GM15510 (cell line): ENCODE measurements at regions not wholly inside any gene's neighbourhood (a gene's known extent, or its start where the extent isn't known, plus 50 kb on each side); places are given as distances from the start of the nearest gene placed in this dataset.

Experiments
- POLR2A ChIP-seq: IDR thresholded peaks from 3 replicates; pipeline ENCODE4 v1.6.1; 2011; ENCODE audit warnings: borderline replicate concordance; ENCODE audit not compliant: insufficient read length; ENCODE audit errors: extremely low read depth

GRCh38 chr3:15969874-15970640 is 172.3 kb upstream of the ANKRD28 start:
- TF ChIP-seq POLR2A: no peak

- no peak for TF ChIP-seq POLR2A
These were observed 175.6 kb upstream of the ANKRD28 start for GRCh38 chr3:15973414-15973813.

GRCh38 chr3:15973940-15974339 is 176.2 kb upstream of the ANKRD28 start:
- no peak for TF ChIP-seq POLR2A

- TF ChIP-seq POLR2A: no peak
These were observed 176.9 kb upstream of the ANKRD28 start for GRCh38 chr3:15974647-15975046.

GRCh38 chr3:15976524-15976923 is 178.7 kb upstream of the ANKRD28 start:
- TF ChIP-seq POLR2A: no peak

GRCh38 chr3:15977090-15977489 is 179.3 kb upstream of the ANKRD28 start:
- TF ChIP-seq POLR2A: no peak

- no peak for TF ChIP-seq POLR2A
These were observed 179.9 kb upstream of the ANKRD28 start for GRCh38 chr3:15977598-15978232.

GRCh38 chr3:15978801-15979200 is 181.0 kb upstream of the ANKRD28 start:
- TF ChIP-seq POLR2A: no peak

- no peak for TF ChIP-seq POLR2A
These were observed 181.7 kb upstream of the ANKRD28 start for GRCh38 chr3:15979495-15979894.

- no peak for TF ChIP-seq POLR2A
These were observed 182.1 kb upstream of the ANKRD28 start for GRCh38 chr3:15979900-15980299.

- no peak for TF ChIP-seq POLR2A
These were observed 184.5 kb upstream of the ANKRD28 start for GRCh38 chr3:15982243-15982642.

GRCh38 chr3:15982667-15983196 is 185.0 kb upstream of the ANKRD28 start:
- no peak for TF ChIP-seq POLR2A

GRCh38 chr3:15983232-15983631 is 185.5 kb upstream of the ANKRD28 start:
- no peak for TF ChIP-seq POLR2A

- TF ChIP-seq POLR2A: no peak
These were observed 185.9 kb upstream of the ANKRD28 start for GRCh38 chr3:15983693-15984092.

- TF ChIP-seq POLR2A: no peak
These were observed 185.1 kb upstream of the GALNT15 start for GRCh38 chr3:15989419-15989818.
